Adipocyte (in vitro differentiated cells): ENCODE measurements at regions not wholly inside any gene's neighbourhood (a gene's known extent, or its start where the extent isn't known, plus 50 kb on each side); places are given as distances from the start of the nearest gene placed in this dataset.
A peak's percentile ranks its signal among the peaks of the same experiment; 100 is the strongest.

Experiments used
- DNase-seq: peaks from one replicate; pipeline ENCODE4 v3.0.0-alpha.2; 2015; ENCODE audit warnings: low read depth
- H3K27me3 ChIP-seq: replicated peaks from 2 replicates; pipeline ENCODE4 v1.7.0; 2013; ENCODE audit warnings: mild to moderate bottlenecking, low read length, moderate library complexity; ENCODE audit not compliant: control insufficient read depth, insufficient read depth
- H3K36me3 ChIP-seq: 2 replicates; pipeline ENCODE4 v1.7.0; 2013; ENCODE audit warnings: low read length, mild to moderate bottlenecking, moderate library complexity; ENCODE audit not compliant: control insufficient read depth, insufficient read depth, severe bottlenecking
- H3K4me1 ChIP-seq: 2 replicates; pipeline ENCODE4 v1.7.0; 2013; ENCODE audit warnings: mild to moderate bottlenecking, low read length, moderate library complexity; ENCODE audit not compliant: control insufficient read depth, insufficient read depth
- H3K4me3 ChIP-seq: 2 replicates; pipeline ENCODE4 v1.7.0; 2013; ENCODE audit warnings: mild to moderate bottlenecking, low read length, moderate library complexity
- H3K9ac ChIP-seq: 2 replicates; pipeline ENCODE4 v1.7.0; 2013; ENCODE audit warnings: mild to moderate bottlenecking, low read length, moderate library complexity
- H3K9me3 ChIP-seq: 2 replicates; pipeline ENCODE4 v1.7.0; 2013; ENCODE audit warnings: mild to moderate bottlenecking, low read length, moderate library complexity; ENCODE audit not compliant: control insufficient read depth

DNA sequence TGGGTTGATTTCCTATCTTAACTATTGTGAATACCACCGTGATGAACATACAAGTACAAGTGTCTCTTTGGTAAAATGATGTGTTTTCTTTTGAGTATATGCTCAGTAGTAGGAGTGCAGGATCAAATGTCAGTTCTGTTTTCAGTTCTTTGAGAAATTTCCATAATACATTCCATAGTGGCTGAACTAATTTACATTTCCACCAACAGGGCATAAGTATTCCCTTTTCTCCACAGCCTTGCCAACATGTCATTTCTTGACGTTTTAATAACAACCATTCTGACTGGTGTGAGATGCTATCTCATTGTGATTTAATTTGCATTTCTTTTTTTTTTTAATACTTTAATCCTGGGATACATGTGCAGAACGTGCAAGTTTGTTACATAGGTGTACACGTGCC, 268.8 kb downstream of the CENPW start:
- no peak overlapping the region for H3K9ac ChIP-seq
- no peaks in the 10 kb centered on the region for H3K4me1 ChIP-seq
- H3K36me3 ChIP-seq: no peaks in the 10 kb centered on the region
- no peak overlapping the region for H3K4me3 ChIP-seq
- peaks cover 17% of the 10 kb centered on the region for H3K9me3 ChIP-seq
- no peak for DNase-seq
- no peaks in the 10 kb centered on the region for H3K27me3 ChIP-seq

DNA sequence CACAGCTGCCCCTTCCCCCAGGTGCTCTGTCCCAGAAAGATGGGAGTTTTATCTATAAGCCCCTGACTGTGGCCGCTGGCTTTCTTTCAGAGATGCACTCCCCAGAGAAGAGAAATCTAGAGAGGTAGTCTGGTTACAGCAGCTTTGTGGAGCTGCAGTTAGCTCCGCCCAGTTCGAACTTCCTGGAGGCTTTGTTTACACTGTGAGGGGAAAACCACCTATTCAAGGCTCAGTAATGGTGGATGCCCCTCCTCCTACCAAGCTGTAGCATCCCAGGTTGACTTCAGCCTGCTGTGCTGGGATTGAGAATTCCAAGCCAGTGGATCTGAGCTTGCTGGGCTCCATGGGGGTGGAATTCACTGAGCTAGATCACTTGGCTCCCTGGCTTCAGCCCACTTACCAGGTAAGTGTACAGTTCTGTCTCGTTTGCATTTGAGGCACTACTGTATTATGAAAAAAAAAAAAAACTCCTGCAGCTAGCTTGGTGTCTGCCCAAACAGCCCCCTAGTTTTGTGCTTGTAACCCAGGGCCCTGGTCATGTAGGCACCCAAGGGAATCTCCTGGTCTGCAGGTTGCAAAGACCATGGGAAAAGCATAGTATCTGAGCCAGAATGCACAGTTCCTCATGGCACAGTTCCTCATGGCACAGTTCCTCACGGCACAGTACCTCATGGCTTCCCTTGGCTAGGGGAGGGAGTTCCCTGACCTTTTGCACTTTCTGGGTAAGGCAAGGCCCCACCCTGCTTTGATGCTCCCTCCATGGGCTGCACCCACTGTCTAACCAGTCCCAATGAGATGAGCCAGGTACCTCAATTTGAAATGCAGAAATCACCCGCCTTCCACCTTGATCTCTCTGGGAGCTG, 275.0 kb downstream of the CENPW start:
- H3K36me3 ChIP-seq: no peaks in the 10 kb centered on the region
- H3K4me3 ChIP-seq: no peak overlapping the region
- H3K27me3 ChIP-seq: no peaks in the 10 kb centered on the region
- H3K4me1 ChIP-seq: no peaks in the 10 kb centered on the region
- DNase-seq: no peak
- peaks cover 11% of the 10 kb centered on the region for H3K9me3 ChIP-seq
- no peak overlapping the region for H3K9ac ChIP-seq

DNA sequence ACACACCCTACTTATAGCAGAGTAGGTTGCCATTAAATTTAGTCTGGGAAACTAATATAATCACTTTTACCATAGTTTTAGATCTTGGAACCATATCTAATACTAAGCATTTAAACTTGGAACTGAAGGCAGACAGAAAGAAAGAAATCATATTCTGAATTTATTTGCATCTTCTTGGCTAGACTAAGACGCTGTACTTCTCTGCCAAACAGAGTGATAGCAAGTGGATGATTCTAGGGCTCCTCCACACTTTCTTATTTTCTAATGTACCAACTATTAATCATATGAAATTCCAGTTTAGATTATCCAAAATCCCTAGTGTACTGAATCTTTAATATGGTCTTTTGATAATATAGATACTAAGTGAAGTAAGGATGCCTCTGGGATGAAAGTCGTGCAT, 277.0 kb downstream of the CENPW start:
- no peaks in the 10 kb centered on the region for H3K4me1 ChIP-seq
- H3K9me3 ChIP-seq: peaks cover 9% of the 10 kb centered on the region
- no peak for DNase-seq
- no peak overlapping the region for H3K4me3 ChIP-seq
- H3K36me3 ChIP-seq: no peaks in the 10 kb centered on the region
- no peak overlapping the region for H3K9ac ChIP-seq
- no peaks in the 10 kb centered on the region for H3K27me3 ChIP-seq

DNA sequence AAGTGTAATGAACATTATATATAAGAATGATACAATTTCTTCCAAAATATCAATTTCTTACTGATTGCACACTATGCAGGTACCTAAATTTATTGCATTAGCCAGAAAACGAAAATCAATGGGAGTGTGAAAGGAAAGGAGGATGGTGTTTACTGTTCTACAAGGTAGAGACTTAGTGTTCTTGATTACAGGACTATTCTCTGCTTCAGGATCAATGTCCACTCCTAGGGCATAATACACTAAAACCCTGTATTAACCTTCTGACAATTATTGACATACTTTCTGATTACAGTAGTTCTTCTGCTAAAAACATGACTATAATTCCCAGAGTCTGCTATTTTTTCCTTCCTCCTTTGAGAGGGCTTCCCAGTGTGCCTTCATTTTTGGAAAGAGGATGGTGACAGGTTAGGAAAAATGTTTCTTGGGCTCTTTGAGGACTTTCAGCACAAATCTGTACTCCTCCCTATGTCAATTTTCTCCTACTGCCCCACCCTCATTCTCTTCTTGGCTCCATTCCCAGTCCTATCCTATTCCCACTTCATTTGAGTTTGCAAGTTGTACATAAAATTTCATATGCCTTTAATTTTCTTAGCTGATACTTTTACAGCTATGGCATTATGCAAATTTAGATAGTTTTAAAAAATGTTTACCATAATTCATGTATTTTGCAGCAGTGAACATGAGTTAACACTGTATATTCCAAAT, 278.9 kb downstream of the CENPW start:
- H3K4me3 ChIP-seq: no peak overlapping the region
- H3K27me3 ChIP-seq: no peaks in the 10 kb centered on the region
- H3K4me1 ChIP-seq: no peaks in the 10 kb centered on the region
- no peak for DNase-seq
- no peaks in the 10 kb centered on the region for H3K36me3 ChIP-seq
- peaks cover 3% of the 10 kb centered on the region for H3K9me3 ChIP-seq
- H3K9ac ChIP-seq: no peak overlapping the region

DNA sequence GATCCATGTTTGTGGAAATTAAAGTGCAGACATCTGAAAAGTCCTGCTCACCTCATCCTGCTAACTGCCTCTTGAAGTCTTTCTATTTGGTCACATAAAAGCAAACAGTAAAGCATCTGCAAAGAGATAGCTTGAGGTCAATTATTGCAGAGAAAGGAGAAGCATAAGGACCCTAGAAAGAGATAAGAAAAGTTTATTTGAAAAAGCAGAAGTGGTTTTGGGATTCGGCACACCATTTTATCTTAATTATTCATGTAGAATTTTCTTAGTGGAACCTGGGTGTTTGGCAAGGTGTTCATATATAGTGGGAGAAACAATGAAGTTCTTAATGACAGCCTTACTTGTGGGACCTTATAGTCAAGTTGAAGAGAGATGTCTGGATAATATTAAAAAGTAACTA, 280.8 kb downstream of the CENPW start:
- H3K36me3 ChIP-seq: no peaks in the 10 kb centered on the region
- DNase-seq: no peak
- H3K9ac ChIP-seq: no peak overlapping the region
- H3K27me3 ChIP-seq: no peaks in the 10 kb centered on the region
- H3K4me1 ChIP-seq: no peaks in the 10 kb centered on the region
- H3K4me3 ChIP-seq: no peak overlapping the region
- peaks cover 3% of the 10 kb centered on the region for H3K9me3 ChIP-seq

DNA sequence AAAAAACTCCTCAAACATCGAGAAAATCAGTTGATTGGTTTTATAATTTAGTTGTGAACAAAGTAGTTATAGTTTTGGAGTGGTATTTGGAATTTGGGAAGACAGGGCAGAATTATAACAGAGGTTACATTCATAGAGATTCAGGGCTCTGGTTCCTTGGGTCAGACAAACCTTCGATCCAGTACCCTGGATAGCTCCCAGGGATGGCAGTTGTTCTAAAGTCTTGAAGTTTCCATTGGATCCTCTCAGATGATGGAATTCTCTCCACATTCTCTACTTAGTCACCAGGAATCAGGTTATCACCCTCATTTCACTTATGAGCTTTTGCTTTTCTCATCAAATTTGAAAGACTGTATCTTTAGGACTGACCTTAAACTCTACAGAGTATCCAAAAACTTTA, 285.1 kb downstream of the CENPW start:
- H3K27me3 ChIP-seq: no peaks in the 10 kb centered on the region
- H3K4me3 ChIP-seq: no peak overlapping the region
- H3K9me3 ChIP-seq: no peaks in the 10 kb centered on the region
- H3K4me1 ChIP-seq: no peaks in the 10 kb centered on the region
- H3K9ac ChIP-seq: no peak overlapping the region
- H3K36me3 ChIP-seq: no peaks in the 10 kb centered on the region
- DNase-seq: peak; percentile 49

DNA sequence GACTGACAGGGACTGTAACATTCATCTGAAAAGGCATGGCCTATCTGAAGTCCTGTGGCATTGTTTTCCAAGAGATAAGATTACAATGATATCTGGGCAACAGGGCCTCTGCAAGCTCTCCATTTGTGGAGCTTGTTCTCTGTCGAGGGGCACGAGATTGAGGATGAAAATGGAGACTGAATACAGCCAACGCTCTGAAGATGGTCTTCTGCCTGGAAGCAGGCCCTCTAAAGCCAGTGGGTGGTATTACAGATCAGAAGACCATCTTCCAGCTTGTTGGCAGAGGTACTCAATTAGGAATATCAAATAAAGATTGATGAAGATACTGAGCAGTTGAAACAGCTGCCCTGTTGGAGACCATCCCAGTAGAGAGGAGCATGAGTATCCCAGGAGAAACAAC, 288.2 kb downstream of the CENPW start:
- Histone ChIP-seq H3K4me3 (no peak overlapping the region), H3K4me1 (peaks cover 17% of the 10 kb centered on the region), H3K9me3 (no peaks in the 10 kb centered on the region), H3K36me3 (no peaks in the 10 kb centered on the region), H3K27me3 (no peaks in the 10 kb centered on the region), H3K9ac (no peak overlapping the region)
- no peak for DNase-seq

DNA sequence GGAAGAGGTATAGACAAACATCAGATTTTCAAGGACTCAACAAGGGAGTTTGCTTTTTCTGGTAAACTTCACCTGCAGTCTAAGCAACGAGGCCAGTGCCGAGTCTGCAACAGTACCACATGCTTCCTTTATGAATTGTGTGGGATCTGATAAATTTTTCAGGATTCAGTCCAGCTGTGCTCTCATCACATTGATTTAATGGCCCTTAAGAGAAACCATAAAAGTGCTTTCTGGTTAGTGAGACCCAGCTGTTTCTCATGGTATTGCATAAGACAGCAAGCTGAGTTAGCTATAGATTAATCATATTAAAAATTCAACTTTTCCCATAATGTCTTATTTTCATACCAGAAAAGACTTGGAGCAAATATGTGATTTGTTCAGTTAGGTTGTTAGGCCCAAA, 291.4 kb downstream of the CENPW start:
- Histone ChIP-seq H3K9ac (no peak overlapping the region), H3K4me3 (no peak overlapping the region), H3K4me1 (peaks cover 24% of the 10 kb centered on the region), H3K27me3 (no peaks in the 10 kb centered on the region), H3K9me3 (no peaks in the 10 kb centered on the region), H3K36me3 (no peaks in the 10 kb centered on the region)
- DNase-seq: peak; percentile 38

DNA sequence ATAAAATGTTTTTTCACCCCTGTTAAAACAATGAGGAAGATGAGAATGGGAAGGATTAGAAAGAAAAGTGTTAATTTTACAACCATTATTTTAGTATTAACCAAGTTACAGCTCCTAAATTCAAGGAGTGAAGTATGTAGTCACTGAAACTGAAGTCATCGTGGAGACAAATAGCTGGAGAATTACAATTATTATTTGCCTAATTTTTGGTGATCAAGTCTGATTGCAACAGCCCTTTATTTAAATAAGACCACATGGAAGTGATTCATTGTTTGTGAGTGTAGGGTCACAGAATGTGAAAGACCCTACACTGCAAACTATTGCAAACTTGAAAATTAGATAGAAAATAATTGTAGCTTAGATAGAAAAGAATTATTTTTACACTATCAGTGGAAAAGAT, 292.4 kb downstream of the CENPW start:
- Histone ChIP-seq H3K27me3 (no peaks in the 10 kb centered on the region), H3K9me3 (no peaks in the 10 kb centered on the region), H3K36me3 (no peaks in the 10 kb centered on the region), H3K9ac (no peak overlapping the region), H3K4me3 (no peak overlapping the region), H3K4me1 (peaks cover 24% of the 10 kb centered on the region)
- peak; percentile 3 for DNase-seq

DNA sequence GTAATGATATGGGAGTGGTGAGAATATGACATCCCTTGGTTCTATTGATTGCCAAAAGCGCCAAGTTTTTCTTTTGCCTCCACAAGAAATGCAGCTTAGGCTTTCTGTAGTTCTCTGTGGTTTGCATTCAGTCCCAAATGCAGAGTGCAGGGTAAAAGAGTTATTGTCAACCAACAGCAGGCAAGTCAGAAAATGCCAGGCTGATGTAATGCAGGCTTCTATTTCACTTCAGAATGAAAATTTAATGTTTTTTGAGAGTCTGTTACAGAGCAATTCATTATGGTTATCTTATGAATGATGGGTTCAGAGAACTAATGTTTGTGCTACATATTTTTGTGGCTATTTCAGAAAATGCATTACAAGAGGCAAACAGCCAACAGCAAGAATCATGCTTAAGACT, 293.5 kb downstream of the CENPW start:
- no peaks in the 10 kb centered on the region for H3K9me3 ChIP-seq
- H3K27me3 ChIP-seq: no peaks in the 10 kb centered on the region
- peak; percentile 38 for DNase-seq
- H3K9ac ChIP-seq: no peak overlapping the region
- peaks cover 24% of the 10 kb centered on the region for H3K4me1 ChIP-seq
- H3K4me3 ChIP-seq: no peak overlapping the region
- H3K36me3 ChIP-seq: no peaks in the 10 kb centered on the region

DNA sequence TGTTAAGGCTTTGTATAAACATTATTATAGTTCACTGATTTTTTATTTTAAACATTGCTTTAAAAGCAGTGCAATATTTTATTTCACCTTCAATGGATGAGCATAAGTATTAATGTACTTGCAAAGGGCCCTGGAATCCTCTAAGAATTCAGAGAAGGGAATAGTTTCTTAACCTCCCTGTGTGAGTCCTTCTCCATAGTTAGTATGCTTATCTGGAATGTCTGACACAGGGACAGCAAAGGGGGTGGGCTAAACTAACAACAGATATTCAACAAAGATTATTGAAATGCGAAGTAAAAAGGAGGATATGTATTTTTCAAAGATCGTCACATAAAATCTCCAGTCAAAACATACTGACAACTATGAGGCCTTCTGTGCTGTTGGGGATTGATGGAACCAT, 300.4 kb downstream of the CENPW start:
- Histone ChIP-seq H3K36me3 (no peaks in the 10 kb centered on the region), H3K4me1 (no peaks in the 10 kb centered on the region), H3K27me3 (no peaks in the 10 kb centered on the region)

More for the DNA sequence above, 300.4 kb downstream of the CENPW start:
- DNase-seq: no peak
- Histone ChIP-seq H3K9ac (no peak overlapping the region), H3K9me3 (peaks cover 4% of the 10 kb centered on the region), H3K4me3 (no peak overlapping the region)
